Fibroblast of lung (primary cell): ENCODE measurements at regions not wholly inside any gene's neighbourhood (a gene's known extent, or its start where the extent isn't known, plus 50 kb on each side); places are given as distances from the start of the nearest gene placed in this dataset.

ENCODE experiments used
- DNase-seq, 2 donors: peaks; one replicate each; pipeline versions ENCODE4 v3.0.0 to v3.0.0-alpha.2; 2010; ENCODE audit warnings: low read depth in 2 of 2
- H2AFZ ChIP-seq: 2 replicates; pipeline ENCODE4 v1.5.1; 2012; ENCODE audit warnings: low read length, control low read depth, inconsistent platforms
- H3K27ac ChIP-seq: 2 replicates; pipeline ENCODE4 v1.5.1; 2011; ENCODE audit warnings: low read length, control low read depth; ENCODE audit not compliant: insufficient read depth
- H3K27me3 ChIP-seq: 2 replicates; pipeline ENCODE4 v1.5.1; 2011; ENCODE audit warnings: mild to moderate bottlenecking, low read length; ENCODE audit not compliant: control insufficient read depth, insufficient read depth
- H3K36me3 ChIP-seq: 2 replicates; pipeline ENCODE4 v1.5.1; 2011; ENCODE audit warnings: low read length; ENCODE audit not compliant: control insufficient read depth, insufficient read depth
- H3K4me1 ChIP-seq: 2 replicates; pipeline ENCODE4 v1.5.1; 2011; ENCODE audit warnings: low read length; ENCODE audit not compliant: control insufficient read depth, insufficient read depth; ENCODE audit errors: extremely low read depth
- H3K4me2 ChIP-seq: 2 replicates; pipeline ENCODE4 v1.5.1; 2011; ENCODE audit warnings: low read length, control low read depth; ENCODE audit not compliant: insufficient read depth; ENCODE audit errors: extremely low read depth
- H3K4me3 ChIP-seq, 4 experiments: fragments of 200-600 bp in 1 of 4; sonication (generic) in 1 of 4; replicated peaks in 1 of 4; 2 replicates each; pipeline ENCODE4 v1.5.1; 2011 to 2016; ENCODE audit warnings: low read length in 4 of 4, low read depth in 3 of 4, mild to moderate bottlenecking in 3 of 4, control low read depth in 2 of 4, inconsistent platforms in 1 of 4, mixed read lengths in 1 of 4; ENCODE audit not compliant: insufficient read depth in 1 of 4; ENCODE audit errors: control extremely low read depth in 1 of 4
- H3K79me2 ChIP-seq: 2 replicates; pipeline ENCODE4 v1.5.1; 2012; ENCODE audit warnings: mild to moderate bottlenecking, low read length, inconsistent platforms; ENCODE audit not compliant: control insufficient read depth, insufficient read depth
- H3K9ac ChIP-seq: 2 replicates; pipeline ENCODE4 v1.5.1; 2011; ENCODE audit warnings: mild to moderate bottlenecking, low read length, control low read depth; ENCODE audit not compliant: insufficient read depth
- H3K9me3 ChIP-seq: 2 replicates; pipeline ENCODE4 v1.5.1; 2012; ENCODE audit warnings: low read depth, low read length; ENCODE audit not compliant: control insufficient read depth, insufficient read depth
- H4K20me1 ChIP-seq: 2 replicates; pipeline ENCODE4 v1.5.1; 2011; ENCODE audit warnings: low read length; ENCODE audit not compliant: control insufficient read depth, insufficient read depth; ENCODE audit errors: extremely low read depth
- EZH2 ChIP-seq: IDR thresholded peaks from 2 replicates; pipeline ENCODE4 v1.5.1; 2012; ENCODE audit warnings: low read length, control low read depth, mild to moderate bottlenecking; ENCODE audit errors: missing control alignments
- TF ChIP-seq, protein P1 (sequence below), 2 donors: IDR thresholded peaks in 1 of 2; conservative IDR thresholded peaks in 1 of 2; 1 replicate in 1 of 2; 2 replicates in 1 of 2; pipeline ENCODE4 v1.5.1; 2011 to 2012; ENCODE audit warnings: low read length in 2 of 2, control low read depth in 1 of 2, inconsistent platforms in 1 of 2, low read depth in 1 of 2, mild to moderate bottlenecking in 1 of 2

DNA sequence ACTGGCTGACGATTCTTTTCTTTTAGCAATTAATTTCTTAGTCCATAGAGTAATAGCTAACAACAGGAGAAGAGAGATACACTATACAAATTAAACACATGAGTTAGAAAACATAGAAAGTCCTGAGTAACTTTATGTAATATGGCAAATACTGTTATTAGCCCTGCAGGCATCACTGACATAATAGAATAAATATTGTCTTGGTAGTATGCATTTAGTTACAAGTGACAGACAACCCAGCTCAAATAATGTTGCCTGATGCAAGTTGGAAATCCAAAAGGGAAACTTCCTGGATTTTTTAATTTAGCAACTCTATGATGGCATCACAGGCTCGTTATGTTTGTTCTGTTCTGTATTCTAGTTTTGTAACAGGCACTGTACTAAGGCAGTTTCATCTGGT, 95.1 kb downstream of the DKK1 start:
- H3K4me1 ChIP-seq = no peaks in the 10 kb centered on the region
- no peak for DNase-seq
- H3K9me3 ChIP-seq = no peaks in the 10 kb centered on the region
- TF ChIP-seq, protein P1, sequence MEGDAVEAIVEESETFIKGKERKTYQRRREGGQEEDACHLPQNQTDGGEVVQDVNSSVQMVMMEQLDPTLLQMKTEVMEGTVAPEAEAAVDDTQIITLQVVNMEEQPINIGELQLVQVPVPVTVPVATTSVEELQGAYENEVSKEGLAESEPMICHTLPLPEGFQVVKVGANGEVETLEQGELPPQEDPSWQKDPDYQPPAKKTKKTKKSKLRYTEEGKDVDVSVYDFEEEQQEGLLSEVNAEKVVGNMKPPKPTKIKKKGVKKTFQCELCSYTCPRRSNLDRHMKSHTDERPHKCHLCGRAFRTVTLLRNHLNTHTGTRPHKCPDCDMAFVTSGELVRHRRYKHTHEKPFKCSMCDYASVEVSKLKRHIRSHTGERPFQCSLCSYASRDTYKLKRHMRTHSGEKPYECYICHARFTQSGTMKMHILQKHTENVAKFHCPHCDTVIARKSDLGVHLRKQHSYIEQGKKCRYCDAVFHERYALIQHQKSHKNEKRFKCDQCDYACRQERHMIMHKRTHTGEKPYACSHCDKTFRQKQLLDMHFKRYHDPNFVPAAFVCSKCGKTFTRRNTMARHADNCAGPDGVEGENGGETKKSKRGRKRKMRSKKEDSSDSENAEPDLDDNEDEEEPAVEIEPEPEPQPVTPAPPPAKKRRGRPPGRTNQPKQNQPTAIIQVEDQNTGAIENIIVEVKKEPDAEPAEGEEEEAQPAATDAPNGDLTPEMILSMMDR (conservative IDR thresholded peaks at IDR 0.05 in 1 of 2, IDR thresholded peaks at IDR 0.05 in 1 of 2; ENCODE audit: low read depth in 1 of 2, low read length in 2 of 2) = no peak
- no peak for TF ChIP-seq EZH2
- no peak overlapping the region for H3K27ac ChIP-seq
- no peaks in the 10 kb centered on the region for H3K27me3 ChIP-seq
- no peaks in the 10 kb centered on the region for H3K36me3 ChIP-seq
- no peak overlapping the region for H3K4me2 ChIP-seq
- no peaks in the 10 kb centered on the region for H4K20me1 ChIP-seq
- no peak overlapping the region for H3K4me3 ChIP-seq
- H3K79me2 ChIP-seq = no peaks in the 10 kb centered on the region
- no peak overlapping the region for H3K9ac ChIP-seq
- no peak overlapping the region for H2AFZ ChIP-seq

DNA sequence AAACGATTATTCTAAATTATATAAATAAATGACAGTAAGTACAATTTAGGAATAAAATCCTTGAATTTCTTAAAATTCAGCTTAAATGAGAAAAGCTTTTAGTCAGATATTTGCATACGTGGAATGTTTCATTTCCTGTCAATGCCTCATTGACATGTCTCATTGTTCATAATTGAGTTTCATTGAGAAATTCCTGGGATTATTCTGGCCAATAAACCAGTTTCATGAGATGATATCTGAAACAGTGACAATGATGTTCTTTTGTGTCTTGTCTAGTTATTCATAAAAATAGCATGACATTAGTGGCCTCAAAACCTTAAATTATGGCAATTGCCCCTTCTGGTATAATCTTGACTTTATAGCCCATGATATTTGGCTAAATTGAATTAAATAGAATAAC, 95.8 kb downstream of the DKK1 start:
- no peak for DNase-seq
- Histone ChIP-seq H3K9me3 (no peaks in the 10 kb centered on the region), H2AFZ (no peak overlapping the region), H3K4me3 (no peak overlapping the region), H3K4me1 (no peaks in the 10 kb centered on the region), H3K9ac (no peak overlapping the region), H3K27me3 (no peaks in the 10 kb centered on the region), H4K20me1 (no peaks in the 10 kb centered on the region), H3K4me2 (no peak overlapping the region), H3K79me2 (no peaks in the 10 kb centered on the region), H3K36me3 (no peaks in the 10 kb centered on the region), H3K27ac (no peak overlapping the region)
- TF ChIP-seq, protein P1 (conservative IDR thresholded peaks at IDR 0.05 in 1 of 2, IDR thresholded peaks at IDR 0.05 in 1 of 2; ENCODE audit: low read depth in 1 of 2, low read length in 2 of 2) = no peak
- TF ChIP-seq EZH2 = no peak

DNA sequence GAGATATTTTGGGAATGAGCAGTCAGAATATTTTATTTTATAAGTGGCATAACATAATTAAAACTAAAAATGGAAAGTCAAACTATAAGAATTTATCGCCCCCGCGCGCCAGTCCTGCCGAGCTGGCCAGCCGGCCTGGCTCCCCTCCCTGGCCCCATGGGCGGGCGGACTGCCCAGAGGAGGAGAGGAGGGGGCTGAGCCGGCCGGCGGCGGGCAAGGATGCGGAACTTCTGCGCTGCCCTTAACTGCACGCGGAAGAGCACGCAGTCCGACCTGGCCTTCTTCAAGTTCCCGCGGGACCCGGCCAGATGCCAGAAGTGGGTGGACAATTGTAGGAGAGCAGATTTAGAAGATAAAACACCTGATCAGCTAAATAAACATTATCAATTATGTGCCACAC, 96.8 kb downstream of the DKK1 start:
- H2AFZ ChIP-seq = no peak overlapping the region
- H3K4me2 ChIP-seq = no peak overlapping the region
- H4K20me1 ChIP-seq = no peaks in the 10 kb centered on the region
- no peak overlapping the region for H3K4me3 ChIP-seq
- TF ChIP-seq, protein P1 (conservative IDR thresholded peaks at IDR 0.05 in 1 of 2, IDR thresholded peaks at IDR 0.05 in 1 of 2; ENCODE audit: low read depth in 1 of 2, low read length in 2 of 2) = no peak
- no peak for TF ChIP-seq EZH2
- peak in 1 of 2 donors; percentile 2 for DNase-seq
- H3K36me3 ChIP-seq = no peaks in the 10 kb centered on the region
- no peak overlapping the region for H3K27ac ChIP-seq
- no peaks in the 10 kb centered on the region for H3K9me3 ChIP-seq
- no peaks in the 10 kb centered on the region for H3K79me2 ChIP-seq
- H3K4me1 ChIP-seq = no peaks in the 10 kb centered on the region
- H3K27me3 ChIP-seq = no peaks in the 10 kb centered on the region
- H3K9ac ChIP-seq = no peak overlapping the region
